GM18867 (cell line): ENCODE measurements at regions not wholly inside any gene's neighbourhood (a gene's known extent, or its start where the extent isn't known, plus 50 kb on each side); places are given as distances from the start of the nearest gene placed in this dataset.
A peak's percentile ranks its signal among the peaks of the same experiment; 100 is the strongest.

Experiments
- ATAC-seq: cut with Tn5 transposase; IDR thresholded peaks from one replicate; pipeline ENCODE4 v1.9.1; 2021; ENCODE audit warnings: mild to moderate bottlenecking, moderate library complexity; ENCODE audit not compliant: unreplicated experiment

DNA sequence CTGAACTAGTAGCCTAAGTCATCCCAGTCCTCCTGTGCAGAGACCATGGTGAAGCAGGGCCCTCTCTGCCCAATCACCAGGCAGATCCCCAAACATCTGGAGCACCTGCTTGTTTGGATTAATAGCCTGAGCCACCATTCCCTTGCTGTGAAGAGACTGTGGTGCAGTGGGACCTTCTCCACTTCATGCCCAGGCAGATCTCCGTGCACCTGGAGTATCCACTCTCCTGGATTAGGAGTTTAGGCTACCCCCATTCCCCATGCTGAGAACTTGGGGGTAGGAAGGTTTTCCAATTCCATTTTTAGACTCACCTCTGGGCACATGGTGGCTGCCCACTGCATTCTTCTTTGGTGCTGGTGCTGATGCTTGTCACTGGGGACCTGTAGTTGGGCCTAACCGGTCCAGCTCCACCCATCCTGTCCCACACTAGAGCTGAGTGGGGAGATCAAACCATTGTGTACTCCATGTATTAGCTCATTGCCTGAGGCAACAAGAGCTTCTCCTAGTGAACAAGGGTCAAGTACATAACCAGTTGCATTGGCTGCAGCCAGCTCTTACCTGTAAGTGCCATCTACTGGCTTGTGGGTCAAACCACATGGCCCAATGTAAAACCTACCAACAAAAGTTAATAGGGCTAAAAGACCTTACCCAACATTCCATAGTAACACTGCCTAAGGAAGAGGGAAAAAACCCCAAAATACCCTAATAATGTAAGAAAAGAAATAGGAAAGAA, 382.5 kb upstream of the CBLB start:
- ATAC-seq = no peak

DNA sequence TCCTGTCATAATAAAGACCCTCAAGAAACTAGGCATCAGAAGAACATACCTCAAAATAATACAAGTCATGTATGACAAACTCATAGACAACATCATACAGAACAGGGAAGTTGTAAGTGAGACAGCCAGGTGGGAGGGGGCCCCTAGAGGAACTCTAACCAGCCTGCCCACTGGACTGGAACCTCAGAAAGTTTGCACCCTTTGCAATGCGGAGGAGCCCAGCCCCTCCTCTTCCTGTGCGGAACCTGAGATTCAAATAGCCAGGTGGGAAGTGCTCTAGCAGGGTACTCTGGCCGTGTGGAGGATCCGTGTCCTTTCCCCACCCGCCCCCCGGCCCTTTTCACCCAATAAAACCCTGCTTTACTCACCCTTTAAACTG, 387.0 kb upstream of the CBLB start:
- ATAC-seq = peak; percentile 95

DNA sequence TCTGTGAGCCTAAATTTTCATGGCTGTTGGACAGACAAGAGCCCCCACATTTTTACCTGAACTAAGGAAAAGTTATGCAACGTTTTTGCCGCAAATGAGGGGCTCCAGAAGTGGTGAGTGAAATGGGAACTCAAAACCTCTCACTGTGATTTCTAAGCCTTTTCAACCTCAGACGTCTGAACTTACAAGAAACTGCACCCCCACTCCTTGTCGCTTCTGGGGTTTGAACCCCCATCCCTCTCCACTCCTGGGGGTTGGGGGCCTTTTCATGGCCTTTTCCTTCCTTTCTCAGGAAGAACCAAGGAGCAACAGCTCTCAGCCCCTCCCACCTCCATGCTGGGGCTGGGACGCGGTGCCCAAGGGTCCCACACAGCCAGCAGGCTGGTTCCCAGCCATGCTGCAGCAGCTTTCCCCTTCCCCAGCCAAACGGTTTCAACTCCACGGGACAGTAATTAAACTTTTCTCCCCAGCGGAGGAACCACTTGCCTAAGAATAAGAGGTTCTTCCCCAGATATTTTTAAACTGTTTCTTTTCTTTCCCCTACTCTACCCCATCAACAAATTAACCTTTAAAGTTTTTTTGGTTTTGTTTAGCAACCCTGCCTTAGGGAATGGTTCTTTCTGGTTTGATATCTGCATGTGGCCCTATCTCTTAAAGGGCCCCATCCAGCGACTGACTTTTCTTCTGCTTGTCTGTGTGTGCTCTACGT, 387.6 kb upstream of the CBLB start:
- ATAC-seq = peak; percentile 33

DNA sequence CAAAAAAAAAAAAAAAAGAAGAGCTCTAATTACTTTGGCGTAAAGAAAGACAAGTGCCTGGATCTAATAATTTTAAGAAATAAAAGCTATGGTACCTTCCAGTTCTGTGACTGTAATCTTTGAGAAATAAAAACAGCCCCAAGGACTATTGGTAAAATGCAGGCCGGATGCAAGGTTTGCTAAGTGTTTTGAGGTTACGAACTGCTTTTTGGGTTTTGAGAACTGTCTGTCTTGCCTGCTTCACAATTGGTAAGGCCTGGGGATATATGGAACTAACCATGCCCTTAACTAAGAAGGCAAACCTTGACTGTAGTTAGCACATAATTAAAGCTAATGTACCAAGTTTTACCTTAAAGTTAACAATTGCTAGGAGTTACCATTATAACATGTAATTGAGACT, 388.4 kb upstream of the CBLB start:
- no peak for ATAC-seq

DNA sequence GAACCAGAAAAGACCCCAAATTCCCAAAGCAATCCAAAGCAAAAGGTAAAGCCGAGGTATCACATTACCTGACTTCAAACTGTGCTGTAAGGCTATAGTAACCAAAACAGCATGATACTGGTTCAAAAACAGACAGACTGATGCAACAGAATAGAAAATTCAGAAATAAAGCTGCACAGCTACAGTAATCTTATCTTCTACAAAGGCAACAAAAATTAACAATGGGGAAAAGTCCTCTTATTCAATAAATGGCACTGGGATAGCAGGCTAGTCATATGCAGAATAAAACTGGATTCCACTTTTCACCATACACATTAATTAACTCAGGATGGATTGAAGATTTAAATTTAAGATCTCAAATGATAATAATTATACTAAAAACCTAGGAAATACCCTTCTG, 392.6 kb upstream of the CBLB start:
- ATAC-seq = no peak

DNA sequence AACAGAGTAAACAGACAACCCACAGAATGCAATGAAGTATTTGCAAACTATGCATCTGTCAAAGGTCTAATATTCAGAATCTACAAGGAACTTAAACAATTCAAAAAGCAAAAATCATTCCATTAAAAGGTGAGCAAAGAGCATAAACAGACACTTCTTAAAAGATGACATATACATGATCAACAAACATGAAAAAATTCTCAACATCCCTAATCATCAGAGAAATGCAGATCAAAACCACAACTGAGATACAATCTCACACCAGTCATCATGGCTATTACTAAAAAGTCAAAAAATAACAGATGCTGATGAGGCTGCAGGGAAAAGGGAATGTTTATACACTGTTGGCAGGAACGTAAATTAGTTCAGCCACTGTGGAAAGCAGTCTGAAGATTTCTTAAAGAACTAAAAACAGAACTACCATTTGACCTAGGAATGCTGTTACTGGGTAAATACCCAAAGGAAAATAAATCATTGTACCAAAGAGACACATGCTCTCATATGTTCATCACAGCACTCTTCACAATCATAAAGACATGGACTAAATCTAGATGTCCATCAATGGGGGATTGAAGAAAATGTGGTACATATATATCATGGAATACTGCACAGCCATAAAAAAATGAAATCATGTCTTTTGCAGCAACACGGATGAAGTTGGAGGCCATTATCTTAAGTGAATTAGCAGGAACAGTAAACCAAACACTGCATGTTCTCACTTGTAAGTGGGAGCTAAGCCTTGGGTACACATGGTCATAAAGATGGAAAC, 393.3 kb upstream of the CBLB start:
- no peak for ATAC-seq

DNA sequence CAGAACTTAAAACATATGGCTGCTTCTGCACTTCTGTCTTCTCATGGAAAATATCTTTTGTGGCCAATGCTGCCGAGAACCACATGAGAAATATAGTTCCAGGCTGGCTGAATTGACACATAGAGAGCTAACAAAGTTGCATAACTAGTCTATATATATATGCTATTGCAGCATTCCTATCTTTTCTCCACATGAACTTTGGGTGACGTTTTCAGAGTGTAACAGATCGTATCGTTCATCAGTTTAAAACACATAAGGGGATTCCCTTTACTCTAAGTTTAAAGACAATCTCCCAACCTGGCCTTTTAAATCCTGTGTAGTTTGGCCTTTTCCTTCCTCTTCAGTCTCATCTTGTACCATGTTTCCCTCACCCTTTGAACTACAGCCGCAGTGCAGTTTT, 394.2 kb upstream of the CBLB start:
- no peak for ATAC-seq

DNA sequence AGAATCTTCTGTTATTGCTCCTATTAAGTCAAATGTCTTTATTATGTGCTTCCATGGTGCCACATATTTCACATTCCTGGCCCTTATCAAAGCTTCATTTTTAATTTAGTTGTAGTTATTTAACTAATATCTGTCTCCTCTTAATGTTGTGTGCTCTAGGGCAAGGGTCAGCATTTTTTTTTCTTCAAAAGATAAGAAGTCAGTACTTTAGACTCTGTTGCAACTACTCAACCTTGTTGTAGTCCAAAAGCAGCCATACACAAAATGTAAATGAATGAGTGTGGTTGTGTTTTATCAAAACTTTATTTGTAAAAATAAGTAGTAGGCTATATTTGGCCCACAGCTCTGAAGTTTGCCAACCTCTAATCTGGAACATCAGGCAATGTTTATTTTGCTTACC, 394.7 kb upstream of the CBLB start:
- no peak for ATAC-seq

DNA sequence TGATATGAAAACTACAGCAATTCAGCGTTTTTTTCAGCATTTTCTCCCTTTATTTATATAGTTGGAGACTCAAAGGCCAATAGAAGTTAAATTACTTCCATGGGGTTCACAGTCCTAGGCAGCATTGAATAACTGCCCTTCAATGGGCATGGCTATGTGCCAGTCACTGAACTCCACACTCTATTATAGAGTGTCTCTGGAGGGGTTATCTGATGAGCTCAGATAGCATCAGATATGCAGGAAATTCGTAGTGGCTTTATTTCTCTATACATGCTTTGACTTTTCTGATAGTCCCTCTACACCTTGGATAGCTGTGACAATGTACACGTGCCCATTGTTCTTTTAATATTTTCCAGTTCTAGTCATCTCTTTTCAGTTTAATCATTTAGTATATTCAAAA, 396.9 kb upstream of the CBLB start:
- no peak for ATAC-seq

DNA sequence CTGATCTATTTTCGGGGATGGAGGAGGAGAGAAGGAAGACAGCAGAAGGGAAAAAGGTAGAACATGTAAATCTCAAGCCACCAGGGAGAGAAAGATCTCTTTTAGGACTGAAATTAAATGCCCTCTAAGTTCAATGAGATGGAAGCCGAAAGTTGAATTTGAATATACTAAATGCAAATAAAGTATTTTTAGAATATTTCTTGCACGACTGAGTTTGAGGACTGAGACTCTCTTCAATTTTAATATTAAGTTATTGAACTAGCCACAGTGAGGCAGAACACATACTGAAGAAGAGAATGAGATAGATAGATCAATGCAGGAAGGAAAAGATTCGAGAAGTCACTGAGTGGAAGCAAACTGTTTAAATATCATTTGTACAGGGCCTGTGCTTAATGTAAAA, 399.9 kb upstream of the CBLB start:
- no peak for ATAC-seq

DNA sequence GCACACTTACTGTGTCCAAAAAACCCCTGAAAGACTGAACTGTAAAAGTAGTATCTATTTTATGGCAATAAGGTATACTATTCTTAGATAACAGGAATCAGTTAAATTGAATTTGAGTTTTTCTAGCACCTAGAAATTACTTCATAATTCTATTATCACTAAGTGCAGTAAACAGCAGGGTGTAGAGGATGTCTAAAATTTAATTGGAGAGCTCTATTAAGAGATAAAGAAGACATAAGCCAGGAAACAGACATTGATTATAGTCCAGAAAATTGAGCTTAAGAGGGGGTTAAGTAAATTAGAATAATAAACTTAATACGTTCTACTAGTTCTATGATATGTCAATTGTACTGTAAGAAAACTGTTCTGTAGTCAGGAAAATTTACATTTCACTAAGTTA, 403.5 kb upstream of the CBLB start:
- no peak for ATAC-seq

DNA sequence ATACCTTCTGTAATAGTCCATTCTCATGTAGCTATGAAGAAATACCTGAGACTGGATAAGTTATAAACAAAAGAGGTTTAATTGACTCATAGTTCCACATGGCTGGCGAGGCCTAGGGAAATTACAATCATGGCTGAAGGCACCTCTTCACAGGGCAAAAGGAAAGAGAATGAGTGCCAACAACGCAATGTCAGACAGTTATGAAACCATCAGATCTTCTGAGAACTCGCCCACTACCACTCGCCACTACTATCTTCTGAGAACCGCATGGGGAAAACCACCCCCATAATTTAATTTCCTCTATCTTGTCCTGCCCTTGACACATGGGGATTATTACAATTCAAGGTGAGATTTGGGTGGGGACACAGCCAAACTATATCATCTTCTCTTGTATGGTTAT, 406.8 kb upstream of the CBLB start:
- ATAC-seq = no peak

DNA sequence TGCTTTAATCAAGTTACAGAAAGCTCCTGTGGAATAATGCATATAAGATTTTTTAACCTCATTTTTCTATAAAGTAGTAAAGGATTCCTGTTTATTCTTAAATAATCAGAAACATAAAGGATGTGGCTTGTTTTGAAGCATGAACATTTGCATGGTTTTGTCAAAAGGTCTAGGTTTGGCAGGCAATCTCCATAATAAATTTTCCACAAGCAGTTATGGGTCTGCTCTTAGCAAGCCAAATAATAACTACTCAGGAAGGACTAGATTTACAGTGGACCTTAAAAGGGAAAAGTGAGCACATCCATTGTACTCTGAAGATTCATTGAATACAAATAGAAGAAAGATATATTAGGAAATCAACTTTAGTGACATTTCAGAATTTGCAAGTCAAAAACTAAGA, 407.3 kb upstream of the CBLB start:
- no peak for ATAC-seq

DNA sequence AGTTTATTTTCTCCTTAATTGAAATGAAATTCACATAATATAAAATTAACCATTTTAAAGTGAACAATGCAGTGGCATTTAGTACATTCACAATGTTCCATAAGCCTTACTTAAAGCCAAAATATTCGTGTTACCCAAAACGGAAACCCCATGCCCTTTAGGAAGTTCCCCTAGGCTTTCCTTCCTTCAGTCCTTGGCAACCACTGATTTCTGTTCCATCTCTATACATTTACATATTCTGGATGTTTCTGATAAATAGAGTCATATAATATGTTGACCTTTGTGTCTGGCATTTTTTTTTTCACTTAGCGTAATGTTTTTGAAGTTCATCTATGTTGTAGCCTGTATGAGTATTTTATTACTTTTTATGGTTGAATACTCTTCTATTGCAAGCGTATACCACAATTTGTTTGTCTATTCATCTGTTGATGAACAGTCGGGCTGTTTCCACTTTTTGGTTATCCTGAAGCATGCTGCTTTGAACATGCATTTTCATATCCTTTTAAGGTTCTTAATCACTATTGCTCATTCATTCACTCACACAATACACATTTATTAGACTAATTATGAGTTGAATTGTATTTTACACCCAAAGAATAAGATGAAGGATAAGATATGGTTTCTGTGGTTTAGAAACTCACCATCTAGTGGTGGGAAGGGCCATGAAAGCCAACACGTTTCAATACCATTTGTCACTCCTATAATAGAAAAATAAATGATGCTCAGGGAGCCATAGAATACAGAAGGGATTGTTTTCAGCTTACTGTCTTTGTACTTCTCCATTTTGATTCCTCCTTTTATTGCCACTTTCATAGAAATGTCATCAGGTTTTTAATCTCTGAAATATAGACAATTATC, 408.2 kb upstream of the CBLB start:
- ATAC-seq = no peak

DNA sequence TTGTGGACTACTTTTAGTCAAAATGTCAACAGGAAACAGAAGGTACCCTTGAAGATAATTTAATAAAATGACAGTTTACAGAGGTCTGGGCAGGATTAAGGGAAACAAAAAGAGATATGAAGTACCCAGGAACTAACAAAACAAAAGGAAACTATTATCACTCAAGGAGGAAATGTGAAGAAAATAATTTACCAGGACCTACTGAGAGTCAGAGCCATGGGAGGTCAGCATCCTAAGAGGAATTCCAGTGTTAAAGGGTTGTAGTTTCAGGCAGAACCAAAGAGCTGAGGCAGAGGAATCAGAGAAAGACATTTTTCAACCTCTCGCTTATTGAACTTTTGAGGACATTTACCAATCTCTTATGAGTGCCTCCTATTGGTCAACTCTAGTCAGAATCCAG, 408.9 kb upstream of the CBLB start:
- no peak for ATAC-seq

DNA sequence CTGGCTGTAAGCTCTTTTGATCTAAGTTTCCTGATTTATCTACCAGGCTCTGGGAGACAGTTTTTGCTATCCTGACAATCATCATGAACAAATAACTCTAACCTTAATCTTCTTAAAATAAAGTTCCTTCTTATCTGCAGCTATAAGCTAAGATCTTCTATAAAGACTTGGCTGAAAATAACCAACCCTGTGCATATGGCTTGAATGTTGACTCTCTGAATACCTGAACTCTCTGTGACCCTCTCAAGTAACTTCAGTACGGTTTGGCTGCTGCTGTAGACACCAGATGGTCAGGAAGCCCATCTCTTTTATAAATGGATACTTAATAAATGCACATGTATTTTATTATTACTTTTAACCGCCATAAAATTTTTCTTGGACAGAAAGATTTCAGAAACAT, 412.4 kb upstream of the CBLB start:
- no peak for ATAC-seq

DNA sequence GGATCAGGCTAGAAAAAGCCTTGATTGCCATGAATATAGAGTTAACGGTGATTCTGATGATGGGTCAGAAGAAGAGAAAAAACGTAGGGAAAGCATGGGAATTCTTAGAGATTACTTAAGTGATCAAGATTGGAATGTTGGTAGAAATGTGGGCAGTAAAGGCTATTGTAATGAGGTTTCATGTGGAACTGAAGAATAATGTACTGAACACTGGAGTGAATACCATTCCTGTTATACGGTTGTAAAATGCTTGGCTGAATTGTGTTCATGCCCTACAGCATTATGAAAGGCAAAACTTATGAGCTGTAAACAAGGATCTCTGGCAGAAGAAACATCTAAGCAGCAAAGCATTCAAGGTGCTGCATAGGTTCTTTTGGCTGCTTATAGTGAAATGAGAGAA, 414.1 kb upstream of the CBLB start:
- no peak for ATAC-seq

DNA sequence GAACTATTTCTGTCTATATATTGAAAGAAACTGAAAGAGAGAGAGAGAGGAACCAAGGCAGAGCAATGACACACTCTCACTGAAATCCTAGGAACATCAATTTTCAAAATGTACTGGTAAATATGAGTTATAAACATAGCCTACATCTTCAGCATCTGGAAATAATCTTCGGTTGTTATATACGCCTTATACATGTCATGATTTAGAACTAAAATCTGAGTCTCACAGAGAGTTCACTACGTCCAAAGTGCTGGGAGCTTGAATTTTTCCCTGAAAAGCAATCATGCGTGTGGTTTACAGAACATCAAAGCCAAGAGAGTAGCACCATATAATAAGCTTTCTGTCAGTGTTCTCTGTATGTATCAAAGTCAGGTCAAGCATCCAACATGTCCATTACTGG, 420.0 kb upstream of the CBLB start:
- no peak for ATAC-seq

DNA sequence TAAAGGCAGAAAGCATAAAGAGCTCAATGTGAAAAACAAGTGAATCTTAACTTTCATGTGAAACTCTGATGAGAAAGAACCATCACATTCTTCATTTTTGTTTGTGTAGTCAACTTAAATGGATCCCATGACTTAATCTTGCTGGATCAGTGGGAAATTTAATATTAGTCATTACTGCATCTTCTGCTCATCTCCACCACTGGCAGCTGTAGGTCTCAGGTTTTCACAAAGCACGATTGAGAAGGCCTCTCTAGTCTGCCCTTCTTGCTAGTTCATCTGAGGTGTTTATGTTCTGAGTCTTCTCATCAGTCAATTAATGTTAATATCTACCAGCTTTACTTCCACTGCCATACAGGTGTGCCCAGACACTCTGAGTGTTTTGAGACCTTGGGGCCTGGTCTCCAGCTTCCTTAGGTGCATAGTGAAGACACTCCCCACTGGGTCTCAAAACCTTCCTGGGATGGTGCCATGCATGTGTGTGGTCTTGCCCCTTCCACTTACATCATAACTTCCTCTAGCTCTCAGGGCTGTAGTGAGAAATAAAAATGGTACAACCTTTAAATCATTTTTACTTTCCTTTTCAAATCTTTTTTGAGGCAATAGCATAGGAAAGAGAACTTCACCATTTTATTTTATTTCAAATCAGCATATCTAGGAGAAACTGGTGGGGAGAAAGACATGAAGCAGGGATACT, 421.6 kb upstream of the CBLB start:
- ATAC-seq = no peak

DNA sequence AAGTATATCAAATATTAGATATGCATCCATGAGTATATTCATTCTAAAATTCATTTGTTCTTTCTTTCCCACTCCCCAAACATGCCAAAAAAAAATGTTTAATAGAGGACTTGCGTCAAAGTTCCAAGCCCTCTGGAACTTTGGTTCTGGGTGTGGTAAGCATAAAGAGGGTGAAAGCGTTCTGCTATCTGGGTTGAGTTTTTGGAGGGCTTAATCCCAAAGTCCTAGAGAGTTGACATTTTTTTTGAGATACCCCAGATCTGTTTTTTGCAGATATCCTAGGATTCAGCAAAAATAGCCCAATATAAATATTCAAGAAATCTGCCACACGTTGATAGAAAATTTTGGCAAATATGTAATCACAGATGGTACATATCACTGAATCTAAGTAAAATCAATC, 424.3 kb upstream of the CBLB start:
- no peak for ATAC-seq

DNA sequence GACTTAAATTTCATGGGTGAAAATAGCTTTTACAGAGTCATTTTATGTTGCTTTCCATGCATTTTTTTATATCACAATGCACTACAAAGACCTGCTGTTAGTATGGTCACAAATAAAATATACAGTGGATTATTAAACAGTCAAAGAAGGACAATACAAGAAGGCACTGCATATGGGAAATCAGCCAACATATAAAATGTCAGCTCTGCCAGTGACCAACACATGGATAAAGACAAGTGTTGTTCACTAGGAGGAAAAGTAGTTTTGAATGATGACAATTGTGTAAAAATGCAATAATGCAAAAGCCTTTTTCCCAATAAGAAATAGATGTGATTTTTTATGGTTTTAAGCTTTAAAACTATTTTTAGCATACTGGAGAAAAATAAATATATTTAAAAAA, 425.3 kb upstream of the CBLB start:
- ATAC-seq = no peak
